GM19455 (cell line): ENCODE measurements at regions not wholly inside any gene's neighbourhood (a gene's known extent, or its start where the extent isn't known, plus 50 kb on each side); places are given as distances from the start of the nearest gene placed in this dataset.

ENCODE experiments used
- ATAC-seq: cut with Tn5 transposase; IDR thresholded peaks from one replicate; pipeline ENCODE4 v1.9.1; 2021; ENCODE audit not compliant: unreplicated experiment

- no peak for ATAC-seq
Observed at GRCh38 chr10:54903745-54904144, 102.7 kb upstream of the PCDH15 start.

- peak; percentile 83 for ATAC-seq
Observed at GRCh38 chr10:54900584-54900983, 99.6 kb upstream of the PCDH15 start.

GRCh38 chr10:54880996-54881395, 80.0 kb upstream of the PCDH15 start:
- ATAC-seq: no peak

GRCh38 chr10:54869022-54869421, 68.0 kb upstream of the PCDH15 start:
- no peak for ATAC-seq

- no peak for ATAC-seq
Observed at GRCh38 chr10:54866666-54867065, 65.6 kb upstream of the PCDH15 start.

GRCh38 chr10:54854843-54855242, 53.8 kb upstream of the PCDH15 start:
- no peak for ATAC-seq

- ATAC-seq: no peak
Observed at GRCh38 chr10:54854389-54854788, 53.4 kb upstream of the PCDH15 start.

- ATAC-seq: no peak
Observed at GRCh38 chr10:54853883-54854282, 52.9 kb upstream of the PCDH15 start.
